Activated CD4-positive, alpha-beta memory T cell treated with anti-CD3 and anti-CD28 coated beads, Interleukin-2, amount 10 ng/mL, durations not matched to agents 7 days and 5 days (primary cell): ENCODE measurements at regions not wholly inside any gene's neighbourhood (a gene's known extent, or its start where the extent isn't known, plus 50 kb on each side); places are given as distances from the start of the nearest gene placed in this dataset.
"Not testable (repeated sequence)": the region's sequence is repeated elsewhere in the genome, so short reads cannot be mapped to it uniquely, and the experiment has no call there.

Source experiments
- CTCF ChIA-PET: fragments of 350-600 bp; sonication (Branson Sonifier 250); formaldehyde crosslinking; loops from one replicate; lab custom pipeline; 2021; ENCODE audit warnings: antibody characterized with exemption, inconsistent platforms; lab: Charles Lee
- POLR2A ChIA-PET: fragments of 350-600 bp; sonication (Branson Sonifier 250); formaldehyde crosslinking; loops from one replicate; lab custom pipeline; 2021; ENCODE audit warnings: antibody characterized with exemption; lab: Charles Lee
- DNase-seq: peaks from one replicate; pipeline ENCODE4 v3.0.0-alpha.2; 2020
- H3K27ac Mint-ChIP-seq: one replicate; pipeline ENCODE4 v1.8.0; 2021; ENCODE audit warnings: mild to moderate bottlenecking, mixed read lengths
- H3K27me3 Mint-ChIP-seq: one replicate; pipeline ENCODE4 v1.8.0; 2021; ENCODE audit warnings: mixed read lengths
- H3K36me3 Mint-ChIP-seq: one replicate; pipeline ENCODE4 v1.8.0; 2021; ENCODE audit warnings: low read depth, mixed read lengths
- H3K4me1 Mint-ChIP-seq: one replicate; pipeline ENCODE4 v1.8.0; 2021; ENCODE audit warnings: mixed read lengths
- H3K4me3 Mint-ChIP-seq: one replicate; pipeline ENCODE4 v1.8.0; 2021; ENCODE audit warnings: mild to moderate bottlenecking, mixed read lengths
- H3K9me3 Mint-ChIP-seq: one replicate; pipeline ENCODE4 v1.8.0; 2021; ENCODE audit warnings: mixed read lengths

- H3K36me3 Mint-ChIP-seq = no peaks in the 10 kb centered on the region
- CTCF ChIA-PET = interaction anchor here (0.7 kb wide), 1 partner anchor 22 kb away, joined by 3 read pairs; no protein-coding TSS in a partner anchor
- H3K4me1 Mint-ChIP-seq = no peaks in the 10 kb centered on the region
- H3K27me3 Mint-ChIP-seq = no peaks in the 10 kb centered on the region
- no peak for DNase-seq
- H3K4me3 Mint-ChIP-seq = no peak overlapping the region
- H3K9me3 Mint-ChIP-seq = peaks cover 3% of the 10 kb centered on the region
- no peak overlapping the region for H3K27ac Mint-ChIP-seq
- POLR2A ChIA-PET = no interaction called here
Measured at GRCh38 chr15:36178303-36178633, 401.2 kb upstream of the CDIN1 start.

DNA sequence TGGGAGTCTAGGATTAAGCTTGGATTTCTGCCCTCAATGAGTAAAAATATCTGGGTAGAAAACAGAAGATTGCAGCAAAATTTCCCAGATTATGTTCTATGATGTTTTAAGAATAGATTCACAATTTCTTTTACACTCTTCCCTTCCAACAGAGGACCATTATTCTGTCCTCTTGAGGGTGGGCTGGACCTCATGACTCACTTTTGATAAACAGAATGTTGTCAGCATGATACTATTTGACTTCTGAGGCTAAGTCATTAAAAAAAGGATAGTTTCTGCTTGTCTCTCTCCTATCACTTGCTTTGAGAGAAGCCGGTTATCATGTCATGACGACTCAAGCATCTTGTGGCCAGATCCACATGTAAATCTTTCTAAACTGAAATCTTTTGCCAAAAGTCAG, 396.2 kb upstream of the CDIN1 start:
- Mint-ChIP-seq H3K36me3 (no peaks in the 10 kb centered on the region), H3K27ac (no peak overlapping the region), H3K4me1 (no peaks in the 10 kb centered on the region), H3K9me3 (peaks cover 5% of the 10 kb centered on the region), H3K4me3 (no peak overlapping the region), H3K27me3 (no peaks in the 10 kb centered on the region)
- POLR2A ChIA-PET = no interaction called here
- DNase-seq = no peak
- CTCF ChIA-PET = no interaction called here

DNA sequence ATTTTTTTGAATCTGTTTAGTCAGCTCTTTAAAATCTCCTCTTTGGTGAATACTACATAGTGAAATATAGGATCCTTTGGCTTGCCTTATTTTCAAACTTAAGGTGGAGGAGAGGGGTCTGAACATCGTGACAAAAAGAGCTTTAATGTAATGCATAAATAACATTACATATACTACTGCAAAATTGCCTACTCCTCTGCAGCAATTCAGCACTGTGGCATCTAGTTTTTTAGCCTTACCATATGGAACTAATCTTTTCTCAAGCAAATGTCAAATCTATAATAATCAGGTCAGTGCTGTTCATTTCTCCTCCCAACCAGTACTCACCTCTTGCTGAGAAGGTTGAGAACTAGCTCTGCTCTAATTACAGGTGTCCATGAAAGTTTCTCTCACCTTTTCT, 394.0 kb upstream of the CDIN1 start:
- Mint-ChIP-seq H3K9me3 (peaks cover 3% of the 10 kb centered on the region), H3K4me3 (no peak overlapping the region), H3K4me1 (no peaks in the 10 kb centered on the region), H3K27me3 (no peaks in the 10 kb centered on the region), H3K27ac (no peak overlapping the region), H3K36me3 (no peaks in the 10 kb centered on the region)
- DNase-seq = no peak
- ChIA-PET POLR2A (no interaction called here), CTCF (no interaction called here)

- ChIA-PET POLR2A (no interaction called here), CTCF (no interaction called here)
- Mint-ChIP-seq H3K27ac (no peak overlapping the region), H3K36me3 (no peaks in the 10 kb centered on the region), H3K9me3 (peaks cover 3% of the 10 kb centered on the region), H3K4me1 (no peaks in the 10 kb centered on the region), H3K4me3 (no peak overlapping the region), H3K27me3 (no peaks in the 10 kb centered on the region)
- DNase-seq = no peak
Measured at GRCh38 chr15:36185845-36186244, 393.6 kb upstream of the CDIN1 start.

DNA sequence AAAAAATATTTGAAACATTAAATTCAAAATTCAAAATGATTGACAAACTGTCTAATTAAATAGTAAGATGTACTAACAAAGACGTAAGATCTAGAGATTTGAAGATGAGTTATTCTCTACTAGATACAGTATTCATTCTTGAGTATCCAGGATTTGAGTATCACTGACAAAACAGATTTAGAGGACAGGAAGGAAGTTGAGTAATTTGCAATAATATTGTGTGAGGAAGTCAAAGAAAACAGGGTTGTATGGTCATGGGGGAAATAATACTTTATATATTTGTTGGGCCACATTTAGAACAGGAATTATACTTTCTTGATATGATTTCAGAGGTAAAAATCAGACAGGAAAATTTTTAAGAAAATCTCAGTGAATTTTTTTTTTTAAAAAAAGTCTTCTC, 393.1 kb upstream of the CDIN1 start:
- no peaks in the 10 kb centered on the region for H3K36me3 Mint-ChIP-seq
- CTCF ChIA-PET = no interaction called here
- H3K9me3 Mint-ChIP-seq = peaks cover 3% of the 10 kb centered on the region
- no peaks in the 10 kb centered on the region for H3K27me3 Mint-ChIP-seq
- POLR2A ChIA-PET = no interaction called here
- H3K4me1 Mint-ChIP-seq = no peaks in the 10 kb centered on the region
- no peak for DNase-seq
- H3K4me3 Mint-ChIP-seq = no peak overlapping the region
- no peak overlapping the region for H3K27ac Mint-ChIP-seq

DNA sequence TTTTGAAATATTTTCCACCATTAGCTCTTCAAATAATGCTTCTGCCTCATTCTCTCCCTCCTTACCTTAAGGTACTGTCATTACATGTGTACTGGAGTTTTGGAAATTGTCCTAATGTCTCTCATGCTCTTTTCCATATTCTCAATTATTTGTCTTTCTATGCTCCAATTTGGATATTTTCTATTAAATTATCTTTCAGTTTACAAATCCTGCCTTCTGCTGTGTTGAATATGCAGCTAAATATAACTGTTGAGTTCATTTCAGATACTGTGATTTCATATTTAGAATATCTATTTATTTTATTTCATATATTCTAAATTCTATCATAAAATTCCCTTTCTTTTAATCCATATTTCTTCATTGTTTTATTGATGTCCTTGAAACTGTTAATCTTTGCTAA, 388.0 kb upstream of the CDIN1 start:
- ChIA-PET POLR2A (no interaction called here), CTCF (no interaction called here)
- Mint-ChIP-seq H3K4me1 (no peaks in the 10 kb centered on the region), H3K9me3 (no peaks in the 10 kb centered on the region), H3K36me3 (no peaks in the 10 kb centered on the region), H3K4me3 (no peak overlapping the region), H3K27ac (no peak overlapping the region), H3K27me3 (no peaks in the 10 kb centered on the region)
- no peak for DNase-seq

- DNase-seq, H3K9me3 Mint-ChIP-seq, H3K27ac Mint-ChIP-seq, H3K4me1 Mint-ChIP-seq, H3K27me3 Mint-ChIP-seq, H3K4me3 Mint-ChIP-seq, H3K36me3 Mint-ChIP-seq, CTCF ChIA-PET, POLR2A ChIA-PET: not testable (repeated sequence)
Measured at GRCh38 chr15:36195361-36196007, 383.9 kb upstream of the CDIN1 start.

GRCh38 chr15:36208868-36209582, 370.4 kb upstream of the CDIN1 start:
- H3K27ac Mint-ChIP-seq = no peak overlapping the region
- CTCF ChIA-PET = no interaction called here
- peaks cover 4% of the 10 kb centered on the region for H3K9me3 Mint-ChIP-seq
- POLR2A ChIA-PET = no interaction called here
- no peak overlapping the region for H3K4me3 Mint-ChIP-seq
- no peaks in the 10 kb centered on the region for H3K27me3 Mint-ChIP-seq
- H3K4me1 Mint-ChIP-seq = no peaks in the 10 kb centered on the region
- H3K36me3 Mint-ChIP-seq = no peaks in the 10 kb centered on the region
- no peak for DNase-seq

DNA sequence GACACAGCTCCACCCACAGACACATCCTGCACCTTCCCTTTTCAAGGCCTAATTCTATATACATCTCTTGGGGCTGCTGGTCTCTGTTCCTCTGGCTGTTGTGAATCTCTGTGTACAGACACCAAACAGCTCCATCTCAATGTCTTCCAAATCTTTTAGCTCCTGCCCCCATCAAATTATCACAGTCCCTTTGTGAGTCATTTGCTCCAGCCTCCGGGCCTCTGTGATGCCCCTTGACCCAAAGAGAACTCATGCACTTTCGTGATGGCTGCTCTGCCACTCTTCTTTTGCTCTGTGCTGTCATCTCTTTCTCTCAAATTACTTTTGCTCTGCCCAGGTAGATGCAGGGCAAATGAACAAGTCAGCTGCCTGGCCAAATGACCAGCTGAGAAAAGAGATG, 369.0 kb upstream of the CDIN1 start:
- H3K27ac Mint-ChIP-seq = no peak overlapping the region
- CTCF ChIA-PET = no interaction called here
- H3K27me3 Mint-ChIP-seq = no peaks in the 10 kb centered on the region
- H3K4me3 Mint-ChIP-seq = no peak overlapping the region
- no peak for DNase-seq
- POLR2A ChIA-PET = no interaction called here
- no peaks in the 10 kb centered on the region for H3K4me1 Mint-ChIP-seq
- H3K36me3 Mint-ChIP-seq = no peaks in the 10 kb centered on the region
- peaks cover 2% of the 10 kb centered on the region for H3K9me3 Mint-ChIP-seq

DNA sequence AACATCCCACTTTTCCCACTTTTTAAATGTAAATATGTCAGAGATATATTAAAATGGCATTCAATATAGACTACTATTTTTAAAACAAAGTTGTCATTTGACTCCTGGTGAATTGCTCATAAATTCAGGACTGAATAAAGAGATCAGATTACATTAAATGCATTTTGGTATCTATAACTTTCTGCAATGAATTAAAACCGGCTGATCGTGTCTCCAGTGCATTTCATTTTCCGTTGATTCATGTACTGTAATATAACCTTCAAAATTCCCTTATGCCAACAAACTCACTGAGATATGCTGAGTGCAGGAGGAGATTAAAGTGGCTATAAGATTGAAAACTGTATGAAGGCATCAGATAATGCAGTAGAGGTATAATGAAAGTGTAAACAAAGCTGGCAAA, 361.1 kb upstream of the CDIN1 start:
- ChIA-PET POLR2A (no interaction called here), CTCF (no interaction called here)
- Mint-ChIP-seq H3K4me3 (no peak overlapping the region), H3K4me1 (no peaks in the 10 kb centered on the region), H3K36me3 (no peaks in the 10 kb centered on the region), H3K9me3 (peaks cover 8% of the 10 kb centered on the region), H3K27me3 (no peaks in the 10 kb centered on the region), H3K27ac (no peak overlapping the region)
- DNase-seq = no peak

DNA sequence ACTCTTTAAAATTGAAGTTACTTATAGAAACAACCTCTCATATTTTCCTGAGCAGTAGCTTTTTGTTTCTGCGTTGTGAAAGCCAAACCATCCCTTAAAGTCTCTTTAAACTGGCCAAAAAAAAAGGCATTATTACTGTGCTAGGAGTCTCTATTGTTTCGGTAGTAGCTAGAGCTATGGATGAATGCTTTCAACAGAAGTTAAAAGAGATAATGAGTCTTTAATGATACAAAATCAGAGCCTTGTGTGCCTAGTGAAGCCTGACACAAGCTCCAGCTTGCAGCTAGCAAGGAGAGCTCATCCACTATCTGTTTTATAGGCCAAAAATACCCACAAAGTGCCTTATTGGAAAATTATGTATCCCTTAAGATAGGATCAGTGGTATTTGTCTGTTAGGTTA, 360.4 kb upstream of the CDIN1 start:
- Mint-ChIP-seq H3K27ac (no peak overlapping the region), H3K4me1 (no peaks in the 10 kb centered on the region), H3K9me3 (peaks cover 11% of the 10 kb centered on the region), H3K36me3 (no peaks in the 10 kb centered on the region), H3K4me3 (no peak overlapping the region), H3K27me3 (no peaks in the 10 kb centered on the region)
- DNase-seq = no peak
- ChIA-PET CTCF (no interaction called here), POLR2A (no interaction called here)

- H3K4me1 Mint-ChIP-seq = no peaks in the 10 kb centered on the region
- ChIA-PET CTCF (no interaction called here), POLR2A (no interaction called here)
- peaks cover 16% of the 10 kb centered on the region for H3K9me3 Mint-ChIP-seq
- no peak overlapping the region for H3K4me3 Mint-ChIP-seq
- H3K27me3 Mint-ChIP-seq = no peaks in the 10 kb centered on the region
- no peak overlapping the region for H3K27ac Mint-ChIP-seq
- H3K36me3 Mint-ChIP-seq = no peaks in the 10 kb centered on the region
- no peak for DNase-seq
Measured at GRCh38 chr15:36221992-36222391, 357.4 kb upstream of the CDIN1 start.

DNA sequence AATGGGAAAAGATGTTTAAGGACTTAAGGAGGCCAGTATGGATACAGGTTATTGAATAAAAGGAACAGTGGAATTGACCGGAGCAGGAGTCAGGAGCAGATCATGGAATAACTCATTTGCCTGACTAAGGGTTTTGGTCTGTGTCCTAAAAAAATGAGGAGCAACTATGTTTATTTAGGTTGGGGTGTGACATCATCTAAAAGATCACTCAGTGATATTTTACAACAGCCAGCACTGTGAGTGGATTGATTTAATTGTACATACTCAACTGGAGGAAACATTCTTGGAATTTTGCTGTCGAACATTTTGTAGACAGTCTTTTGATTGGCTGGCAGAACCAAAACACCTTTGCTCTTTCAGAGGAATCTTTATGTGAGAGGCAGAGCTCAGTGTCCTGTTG, 348.6 kb upstream of the CDIN1 start:
- H3K9me3 Mint-ChIP-seq = peaks cover 7% of the 10 kb centered on the region
- H3K36me3 Mint-ChIP-seq = no peaks in the 10 kb centered on the region
- POLR2A ChIA-PET = no interaction called here
- H3K27ac Mint-ChIP-seq = no peak overlapping the region
- no peak for DNase-seq
- H3K4me1 Mint-ChIP-seq = no peaks in the 10 kb centered on the region
- CTCF ChIA-PET = no interaction called here
- H3K27me3 Mint-ChIP-seq = no peaks in the 10 kb centered on the region
- H3K4me3 Mint-ChIP-seq = no peak overlapping the region

- H3K4me3 Mint-ChIP-seq = no peak overlapping the region
- no peak for DNase-seq
- ChIA-PET CTCF (no interaction called here), POLR2A (no interaction called here)
- H3K4me1 Mint-ChIP-seq = no peaks in the 10 kb centered on the region
- peaks cover 3% of the 10 kb centered on the region for H3K9me3 Mint-ChIP-seq
- H3K27me3 Mint-ChIP-seq = no peaks in the 10 kb centered on the region
- H3K36me3 Mint-ChIP-seq = no peaks in the 10 kb centered on the region
- no peak overlapping the region for H3K27ac Mint-ChIP-seq
Measured at GRCh38 chr15:36232491-36232890, 346.9 kb upstream of the CDIN1 start.
